Activated T-helper 1 cell treated with Interleukin-2 at 50 U/mL for 16 hours (primary cell): ENCODE measurements at regions not wholly inside any gene's neighbourhood (a gene's known extent, or its start where the extent isn't known, plus 50 kb on each side); places are given as distances from the start of the nearest gene placed in this dataset.

Experiments
- DNase-seq: peaks from one replicate; pipeline ENCODE4 v3.0.0-alpha.2; 2020; ENCODE audit warnings: low read depth

GRCh38 chr2:151083856-151084795 lies 177.5 kb downstream of the RBM43 start:
- DNase-seq = no peak

- DNase-seq = no peak
Measured at GRCh38 chr2:151078889-151079288, 182.8 kb downstream of the RBM43 start.

- DNase-seq = no peak
Measured at GRCh38 chr2:151071906-151072305, 189.8 kb downstream of the RBM43 start.

DNA sequence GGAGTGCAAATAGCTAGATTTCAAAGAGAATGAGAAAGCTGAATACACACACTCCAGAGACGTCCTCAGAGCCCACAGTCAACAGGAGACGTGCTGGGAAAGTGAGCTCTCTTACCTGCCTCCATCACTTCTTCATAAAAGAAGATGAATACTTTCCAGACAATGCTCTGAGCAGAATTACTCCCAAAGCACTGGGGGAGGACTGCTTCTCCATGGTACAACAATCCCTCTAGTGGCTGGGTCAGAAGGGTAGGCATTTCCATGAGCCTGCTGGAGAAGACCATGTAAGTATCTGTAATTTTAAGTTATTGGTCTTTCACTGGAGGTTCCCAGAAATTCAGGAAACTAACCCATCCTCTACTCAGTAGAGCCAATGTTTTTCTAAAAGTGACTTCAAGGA lies 190.3 kb downstream of the RBM43 start:
- DNase-seq = no peak

DNA sequence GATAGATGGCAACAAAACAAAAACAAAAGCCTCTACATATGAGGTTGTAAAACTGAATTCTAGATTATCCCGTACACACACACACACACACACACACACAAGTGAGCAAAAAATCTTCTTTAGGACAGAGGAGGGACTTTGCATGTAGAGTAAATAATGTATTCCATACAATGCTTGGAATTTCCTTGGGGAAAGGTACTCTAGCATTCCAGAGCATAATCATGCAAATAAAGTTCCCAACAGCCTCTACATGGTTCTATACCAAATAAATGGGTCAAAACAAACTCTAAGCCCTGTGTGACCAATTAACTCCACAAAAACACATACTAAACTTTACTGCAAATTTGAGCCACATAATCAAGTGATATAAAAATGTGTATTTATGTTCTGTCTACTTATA lies 191.4 kb downstream of the RBM43 start:
- DNase-seq = no peak

DNA sequence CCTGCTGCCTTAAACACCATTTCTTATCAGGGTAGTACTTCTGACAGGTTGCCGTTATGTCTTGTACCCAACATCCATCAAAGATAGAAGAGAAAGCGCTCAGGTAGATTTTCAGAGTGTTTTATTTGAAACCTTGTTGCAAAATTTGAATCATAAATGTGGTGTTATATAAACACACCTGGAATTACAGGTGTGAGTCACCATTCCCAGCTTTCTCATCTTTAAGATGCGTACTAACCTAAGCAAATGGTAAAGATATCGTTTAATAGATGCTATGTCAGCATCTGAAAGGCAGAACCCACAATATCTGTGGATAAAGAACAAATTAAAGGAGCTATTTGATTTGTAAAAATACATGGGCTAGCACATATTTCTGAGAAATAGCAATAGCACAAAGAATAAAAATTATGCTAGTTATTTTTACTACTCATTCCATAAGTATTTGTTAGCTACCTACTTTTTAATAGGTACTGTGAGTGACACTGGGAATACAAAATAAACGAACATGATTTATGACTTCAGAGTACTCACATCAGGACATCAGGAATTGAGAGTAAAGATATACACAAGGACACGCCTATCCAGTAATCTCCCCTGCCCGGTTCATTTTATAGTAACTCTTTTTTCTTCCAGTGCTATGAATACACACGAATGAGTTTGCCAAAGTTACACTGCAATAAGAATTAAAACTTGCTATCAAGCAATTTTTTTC lies 193.8 kb downstream of the RBM43 start:
- no peak for DNase-seq

- no peak for DNase-seq
Measured at GRCh38 chr2:151063271-151063670, 198.4 kb downstream of the RBM43 start.

GRCh38 chr2:151060287-151060686 lies 201.4 kb downstream of the RBM43 start:
- DNase-seq = no peak

DNA sequence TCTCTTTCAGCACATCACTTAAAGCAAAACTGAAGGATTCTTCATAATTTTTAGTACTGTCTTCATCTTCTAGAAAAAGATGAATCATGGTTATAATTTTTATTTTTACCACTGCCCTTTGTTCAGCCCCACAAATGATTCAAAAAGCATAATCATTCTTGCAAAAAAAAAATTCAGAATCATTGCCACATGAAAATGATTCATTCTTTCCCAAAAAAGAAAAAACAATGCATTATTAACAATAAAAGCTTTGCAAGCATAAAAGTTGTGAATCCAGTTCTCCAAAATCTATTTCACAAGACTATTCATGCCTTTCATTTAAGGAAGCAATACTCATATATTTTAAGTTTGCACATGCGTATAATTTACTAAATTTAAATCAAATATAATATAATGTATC lies 204.8 kb downstream of the RBM43 start:
- DNase-seq = no peak

DNA sequence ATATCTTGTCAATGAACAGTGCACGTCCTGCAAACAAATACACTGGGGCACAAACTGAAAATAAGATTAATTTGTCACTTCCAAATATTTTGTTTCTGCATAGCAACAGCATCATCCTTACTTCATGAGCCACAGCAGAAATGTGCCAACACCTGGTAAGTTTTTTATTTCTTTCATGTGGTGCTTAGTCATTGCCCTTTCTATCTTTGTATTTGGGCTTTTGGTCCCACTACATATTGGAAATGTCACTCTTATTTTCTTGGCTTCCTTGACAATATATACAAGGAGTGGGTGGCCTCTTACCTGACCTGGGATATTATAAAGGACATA lies 208.0 kb downstream of the RBM43 start:
- DNase-seq = no peak

DNA sequence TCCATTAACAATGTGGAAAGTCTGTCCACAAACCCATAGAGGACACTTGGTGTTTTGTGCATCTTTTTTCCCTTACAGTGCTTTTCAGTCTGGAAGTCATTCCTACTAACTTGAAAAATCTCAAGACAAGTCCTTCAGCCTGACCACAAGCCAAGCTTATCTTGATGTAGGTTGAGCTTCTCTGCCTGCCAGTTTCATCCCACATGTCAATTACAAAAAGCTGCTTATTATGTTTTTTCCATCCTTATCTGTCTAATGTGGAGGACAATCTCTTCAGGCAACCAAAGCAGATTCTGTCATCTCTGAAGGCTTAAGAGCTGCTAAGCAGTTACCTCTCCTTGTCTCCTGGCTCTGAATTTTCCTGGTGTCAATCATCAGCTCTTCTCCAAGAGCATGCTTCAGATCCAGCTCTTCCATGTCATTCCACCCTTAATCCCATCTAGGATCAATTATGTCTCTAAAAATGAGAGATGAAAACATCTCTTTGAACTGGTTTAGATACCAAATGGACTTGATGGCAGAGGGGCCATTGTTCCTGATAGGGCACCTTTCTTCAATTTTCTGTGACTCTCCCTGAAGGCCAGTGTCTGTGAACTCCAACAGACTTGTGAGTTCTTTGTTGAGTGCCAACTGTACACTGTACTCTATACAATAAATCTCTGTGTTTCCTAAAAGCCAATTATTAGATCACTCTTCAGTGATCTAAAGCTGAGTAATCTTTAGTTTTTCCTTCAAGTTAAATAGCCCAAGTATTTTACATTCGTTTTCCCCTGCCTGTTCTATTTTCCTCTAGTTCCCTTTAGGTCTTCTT lies 208.6 kb downstream of the RBM43 start:
- DNase-seq = no peak

- DNase-seq = no peak
Measured at GRCh38 chr2:151051574-151052220, 210.0 kb downstream of the RBM43 start.

GRCh38 chr2:151049746-151050145 lies 211.9 kb downstream of the RBM43 start:
- no peak for DNase-seq

DNA sequence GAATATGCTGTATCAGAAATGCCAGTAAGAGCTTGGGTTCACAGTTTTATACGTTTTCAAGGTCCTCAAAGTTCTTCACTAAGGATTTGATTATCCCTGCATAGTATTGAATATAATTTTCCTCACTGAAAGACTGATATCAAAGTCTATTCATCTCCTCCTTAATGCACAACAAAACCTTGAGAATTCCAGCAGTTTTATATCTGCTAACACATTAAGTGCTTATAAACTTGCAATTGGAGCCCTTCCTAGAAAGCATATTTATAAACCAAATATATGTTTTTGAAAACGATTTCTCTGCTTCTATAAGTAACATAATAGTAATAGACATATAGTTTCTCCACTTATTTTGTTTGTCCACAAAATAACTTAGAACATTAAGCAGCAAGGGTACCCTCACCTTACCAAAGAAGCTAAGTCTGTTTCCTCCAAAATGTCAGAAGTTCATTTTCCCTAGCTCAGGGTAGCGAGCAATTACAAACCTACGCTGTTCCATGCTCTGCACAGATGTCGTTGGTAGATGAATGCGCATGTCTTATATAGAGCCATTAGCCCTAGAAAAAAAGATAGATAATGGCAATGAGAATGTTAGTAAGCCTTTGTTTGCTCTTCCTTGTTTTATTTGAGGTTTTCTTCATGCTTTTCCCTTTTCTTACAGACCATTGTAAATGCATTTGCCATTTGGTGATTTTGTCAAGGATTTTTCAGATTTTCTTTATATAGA lies 213.2 kb downstream of the RBM43 start:
- no peak for DNase-seq

DNA sequence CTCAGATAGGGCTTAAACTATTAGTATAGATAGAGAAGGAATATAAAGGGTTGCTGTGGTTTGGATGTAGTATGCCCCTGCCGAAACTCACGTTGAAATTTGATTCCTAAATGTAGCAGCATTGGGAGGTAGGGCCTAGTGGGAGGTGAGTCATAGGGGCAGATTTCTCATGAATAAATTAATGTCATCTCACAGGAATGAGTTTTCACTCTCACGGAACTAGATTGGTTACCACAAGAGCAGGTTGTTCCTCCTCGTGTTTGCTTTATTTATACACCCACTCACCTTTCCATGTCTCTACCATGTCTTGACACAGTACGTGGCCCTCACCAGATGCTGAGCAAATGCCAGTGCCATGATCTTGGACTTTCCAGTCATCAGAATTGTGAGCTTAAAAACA lies 218.2 kb downstream of the RBM43 start:
- DNase-seq = no peak

- no peak for DNase-seq
Measured at GRCh38 chr2:151042964-151043363, 218.7 kb downstream of the RBM43 start.

DNA sequence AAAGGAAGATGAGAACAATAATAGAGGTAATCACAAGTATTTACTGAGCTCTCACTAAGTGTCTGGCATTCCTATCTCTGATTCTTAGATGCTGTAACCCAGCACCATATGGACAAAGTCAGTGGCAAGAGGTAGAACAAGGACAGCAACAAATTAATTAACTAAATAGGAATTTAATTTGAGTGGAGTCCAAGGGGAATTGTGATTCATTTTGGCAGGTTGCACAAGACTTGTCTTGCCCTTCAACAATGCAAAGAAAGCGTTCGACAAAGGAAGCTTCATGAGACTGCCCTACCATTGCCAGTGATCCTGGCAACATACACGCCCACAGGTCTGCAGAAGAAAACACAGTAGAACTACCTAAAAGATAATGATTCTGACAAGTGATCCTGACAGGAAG lies 221.6 kb downstream of the RBM43 start:
- no peak for DNase-seq

DNA sequence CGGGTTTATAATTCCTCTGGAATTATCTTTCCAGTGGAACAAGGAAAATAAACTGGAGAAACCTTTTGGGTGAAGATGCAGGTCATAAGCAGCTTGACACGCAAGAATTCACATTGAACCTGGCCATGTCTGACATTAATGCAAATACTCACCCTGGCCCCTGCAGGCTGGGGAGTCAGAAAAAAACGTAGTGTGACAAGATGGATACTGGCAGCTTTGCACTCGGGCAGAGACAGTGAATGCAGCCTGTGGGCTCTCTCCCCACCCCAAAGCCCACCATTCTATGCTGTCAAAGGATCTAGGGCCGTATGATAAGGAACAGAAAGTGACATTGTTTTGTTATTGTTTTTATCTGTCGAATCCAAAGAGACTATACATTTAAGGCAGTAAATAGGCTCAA lies 223.1 kb downstream of the RBM43 start:
- DNase-seq = no peak

GRCh38 chr2:151037434-151037833 lies 224.2 kb downstream of the RBM43 start:
- DNase-seq = no peak

DNA sequence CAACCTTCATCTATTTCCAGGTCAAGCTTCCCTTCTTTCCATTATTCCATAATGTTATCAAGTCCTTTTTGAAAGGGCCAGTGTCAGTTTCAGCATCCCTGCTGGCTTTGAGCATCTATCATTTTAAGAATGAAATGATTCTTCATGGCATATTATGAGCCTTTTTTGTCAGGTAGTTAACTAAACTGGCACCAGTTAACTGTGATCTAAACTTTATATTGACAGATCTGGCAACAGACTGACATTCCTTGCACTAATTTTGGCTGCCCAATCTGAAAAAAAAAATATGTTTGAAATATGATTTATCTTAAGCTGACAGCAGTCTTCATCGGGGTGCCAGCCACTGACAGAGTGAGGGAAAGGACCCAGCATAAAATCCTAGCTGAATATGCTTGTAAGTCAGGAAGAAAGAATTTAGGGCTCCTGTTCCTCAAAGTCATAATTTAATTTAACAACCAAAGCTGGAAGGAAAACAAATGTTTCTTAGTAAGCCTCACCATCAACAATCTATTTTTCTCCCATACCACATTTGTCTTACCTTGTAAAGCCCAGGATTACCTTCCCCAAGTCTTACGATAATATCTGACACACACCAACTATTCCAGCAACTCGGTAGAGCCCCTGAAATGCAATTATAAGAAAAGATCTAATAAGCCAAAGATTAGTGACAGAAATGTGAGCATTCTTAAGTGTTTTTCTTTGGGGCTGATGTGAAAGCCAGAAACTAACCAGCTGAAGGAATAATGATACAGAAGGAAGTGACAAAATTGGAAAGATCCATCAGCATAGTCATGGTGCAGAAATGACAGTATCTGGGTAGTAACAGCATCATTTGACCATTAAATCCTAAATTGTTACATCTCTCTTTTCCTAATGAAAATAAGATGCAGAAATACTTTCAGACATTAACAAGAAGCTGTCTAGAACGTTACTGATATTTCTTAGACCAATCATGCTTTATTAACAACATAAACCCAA lies 228.1 kb downstream of the RBM43 start:
- no peak for DNase-seq
